GM06990 (cell line): ENCODE measurements at regions not wholly inside any gene's neighbourhood (a gene's known extent, or its start where the extent isn't known, plus 50 kb on each side); places are given as distances from the start of the nearest gene placed in this dataset.

Experiments used
- DNase-seq: peaks from one replicate; pipeline ENCODE4 v3.0.0-alpha.2; 2011; ENCODE audit not compliant: insufficient read length; ENCODE audit errors: extremely low read depth
- H3K27me3 ChIP-seq: replicated peaks from 2 replicates; pipeline ENCODE4 v1.6.0; 2011; ENCODE audit warnings: low read length; ENCODE audit not compliant: control insufficient read depth, insufficient read depth
- H3K36me3 ChIP-seq: 2 replicates; pipeline ENCODE4 v1.5.1; 2011; ENCODE audit warnings: low read length; ENCODE audit not compliant: control insufficient read depth, insufficient read depth
- H3K4me3 ChIP-seq: replicated peaks from 2 replicates; pipeline ENCODE4 v1.5.1; 2011; ENCODE audit warnings: low read depth, mild to moderate bottlenecking, control low read depth, low read length
- TF ChIP-seq, protein P1 (sequence below): IDR thresholded peaks from 2 replicates; pipeline ENCODE4 v1.5.1; 2011; ENCODE audit warnings: low read length, control low read depth, mild to moderate bottlenecking, inconsistent platforms; ENCODE audit not compliant: insufficient read depth, poor library complexity, severe bottlenecking

DNA sequence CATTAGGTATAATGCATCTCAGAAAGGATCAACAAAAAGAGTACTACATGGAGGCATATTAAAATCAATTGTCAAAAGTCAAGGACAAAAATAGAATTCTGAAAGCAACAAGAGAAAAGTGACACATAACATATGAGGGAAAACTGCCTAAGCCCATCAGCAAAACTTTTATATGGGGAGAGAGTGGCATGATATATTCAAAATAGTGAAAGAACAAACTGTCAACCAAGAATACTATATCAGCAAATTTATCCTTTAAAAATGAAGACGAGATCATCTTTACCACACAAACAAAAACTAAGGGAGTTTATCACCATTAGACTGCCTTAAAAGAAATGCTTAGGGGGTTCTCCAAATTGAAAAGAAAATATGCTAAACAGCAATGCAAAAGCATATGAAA lies 86.4 kb upstream of the CHRDL1 start:
- DNase-seq, result no peak
- no peaks in the 10 kb centered on the region for H3K27me3 ChIP-seq
- no peaks in the 10 kb centered on the region for H3K36me3 ChIP-seq
- TF ChIP-seq, protein P1, sequence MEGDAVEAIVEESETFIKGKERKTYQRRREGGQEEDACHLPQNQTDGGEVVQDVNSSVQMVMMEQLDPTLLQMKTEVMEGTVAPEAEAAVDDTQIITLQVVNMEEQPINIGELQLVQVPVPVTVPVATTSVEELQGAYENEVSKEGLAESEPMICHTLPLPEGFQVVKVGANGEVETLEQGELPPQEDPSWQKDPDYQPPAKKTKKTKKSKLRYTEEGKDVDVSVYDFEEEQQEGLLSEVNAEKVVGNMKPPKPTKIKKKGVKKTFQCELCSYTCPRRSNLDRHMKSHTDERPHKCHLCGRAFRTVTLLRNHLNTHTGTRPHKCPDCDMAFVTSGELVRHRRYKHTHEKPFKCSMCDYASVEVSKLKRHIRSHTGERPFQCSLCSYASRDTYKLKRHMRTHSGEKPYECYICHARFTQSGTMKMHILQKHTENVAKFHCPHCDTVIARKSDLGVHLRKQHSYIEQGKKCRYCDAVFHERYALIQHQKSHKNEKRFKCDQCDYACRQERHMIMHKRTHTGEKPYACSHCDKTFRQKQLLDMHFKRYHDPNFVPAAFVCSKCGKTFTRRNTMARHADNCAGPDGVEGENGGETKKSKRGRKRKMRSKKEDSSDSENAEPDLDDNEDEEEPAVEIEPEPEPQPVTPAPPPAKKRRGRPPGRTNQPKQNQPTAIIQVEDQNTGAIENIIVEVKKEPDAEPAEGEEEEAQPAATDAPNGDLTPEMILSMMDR, result no peak
- no peak overlapping the region for H3K4me3 ChIP-seq

DNA sequence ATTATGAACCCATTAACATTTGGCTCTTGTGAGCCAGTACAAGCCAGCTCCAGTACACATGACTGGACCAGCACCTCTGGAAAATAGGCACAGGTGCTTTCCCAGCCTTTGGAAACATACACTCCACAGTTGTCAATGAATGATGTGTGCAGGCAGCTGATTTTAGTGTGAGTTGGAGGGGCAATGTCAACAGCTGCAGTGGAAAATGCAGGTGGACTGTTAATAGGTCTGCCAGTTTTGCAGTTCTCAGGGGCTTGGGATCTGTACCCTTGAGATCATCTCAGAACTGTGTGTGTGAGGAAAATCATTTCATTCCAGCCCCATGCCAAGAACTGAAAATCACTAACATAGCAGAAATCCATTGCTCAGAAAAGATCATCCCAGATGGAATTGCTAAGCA lies 81.7 kb upstream of the CHRDL1 start:
- Histone ChIP-seq H3K27me3 (no peaks in the 10 kb centered on the region), H3K36me3 (no peaks in the 10 kb centered on the region), H3K4me3 (no peak overlapping the region)
- TF ChIP-seq, protein P1, result no peak
- DNase-seq, result no peak

DNA sequence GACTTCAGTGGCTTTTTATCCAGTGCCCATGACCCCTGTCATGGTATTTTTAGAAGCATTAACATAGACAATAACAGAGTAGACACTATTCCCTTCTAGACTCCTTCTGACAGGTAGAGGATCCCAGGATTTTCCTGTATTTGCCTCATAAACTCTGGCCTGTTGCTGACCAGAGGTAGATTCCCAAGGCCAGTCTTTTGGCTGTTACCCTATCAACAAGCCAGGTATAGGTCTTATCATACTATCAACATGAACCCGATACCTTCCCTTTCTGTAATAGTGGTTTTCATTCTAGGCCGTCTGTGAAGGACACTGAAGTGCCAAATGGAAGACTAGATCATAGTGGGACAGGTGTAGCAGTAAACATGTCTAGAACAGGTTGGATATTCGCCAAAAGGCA lies 76.2 kb upstream of the CHRDL1 start:
- TF ChIP-seq, protein P1, result no peak
- Histone ChIP-seq H3K36me3 (no peaks in the 10 kb centered on the region), H3K27me3 (no peaks in the 10 kb centered on the region; the same call in 1 of the 2 replicates), H3K4me3 (no peak overlapping the region)
- no peak for DNase-seq

DNA sequence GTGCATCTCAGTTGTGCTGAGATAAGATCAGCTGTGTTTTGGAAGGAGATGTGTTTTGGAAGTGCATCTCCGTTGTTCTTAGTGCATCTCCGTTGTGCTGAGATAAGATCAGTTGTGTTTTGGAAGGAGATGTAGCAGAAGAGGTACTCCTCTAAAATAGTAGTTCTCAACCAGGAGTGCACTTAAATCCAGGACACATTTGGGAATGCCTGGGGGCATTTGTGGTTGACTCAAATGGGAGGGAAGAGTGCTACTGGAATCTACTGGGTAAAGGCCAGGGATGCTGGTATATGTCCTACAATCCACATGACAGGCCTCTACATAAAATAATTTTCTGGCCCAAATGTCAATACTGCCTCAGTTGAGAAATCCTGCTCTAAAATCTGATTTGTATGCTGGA lies 70.8 kb upstream of the CHRDL1 start:
- Histone ChIP-seq H3K4me3 (no peak overlapping the region), H3K27me3 (no peaks in the 10 kb centered on the region), H3K36me3 (no peaks in the 10 kb centered on the region)
- TF ChIP-seq, protein P1, result no peak
- DNase-seq, result no peak

DNA sequence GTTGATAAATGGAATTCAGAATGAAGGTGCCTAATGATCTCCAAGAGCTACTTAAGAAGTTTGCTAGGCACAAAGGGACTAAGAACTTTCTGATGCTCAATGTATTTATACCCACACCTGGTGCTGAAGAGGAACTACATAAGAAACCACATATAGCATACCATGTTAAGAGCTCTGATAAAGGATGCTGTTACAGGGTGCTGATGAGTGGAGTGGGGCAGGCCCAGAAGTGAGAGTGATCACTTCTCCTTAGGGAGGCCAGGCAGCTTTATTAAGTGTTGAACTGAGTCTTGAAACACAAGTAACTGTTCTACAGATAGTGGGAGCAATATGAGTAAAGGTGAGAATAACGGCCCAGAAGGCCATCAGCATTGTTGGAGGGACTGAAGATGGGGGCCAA lies 68.3 kb upstream of the CHRDL1 start:
- no peaks in the 10 kb centered on the region for H3K36me3 ChIP-seq
- TF ChIP-seq, protein P1, result no peak
- H3K4me3 ChIP-seq, result no peak overlapping the region
- no peak for DNase-seq
- no peaks in the 10 kb centered on the region for H3K27me3 ChIP-seq

DNA sequence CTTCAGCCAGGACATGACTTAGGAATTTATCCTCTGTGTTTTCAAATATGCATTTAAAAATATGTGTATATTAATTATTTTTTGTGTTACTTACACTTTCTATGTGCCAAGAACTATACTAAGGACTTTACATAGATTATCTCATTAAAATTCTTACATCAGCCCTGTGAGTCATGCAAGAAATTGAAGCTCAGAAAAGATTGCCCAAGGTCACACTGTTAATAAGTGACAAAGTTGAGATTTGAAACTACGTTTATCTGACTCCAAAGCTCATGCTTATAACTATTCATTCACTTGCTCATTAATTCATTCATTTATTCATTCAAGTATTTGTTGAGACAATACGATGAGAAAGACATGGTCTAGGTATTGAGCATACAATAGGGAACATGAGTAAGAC lies 62.9 kb upstream of the CHRDL1 start:
- Histone ChIP-seq H3K4me3 (no peak overlapping the region), H3K36me3 (no peaks in the 10 kb centered on the region), H3K27me3 (no peaks in the 10 kb centered on the region)
- DNase-seq, result no peak
- TF ChIP-seq, protein P1, result no peak
